Liver (tissue), 8 donors: ENCODE measurements at regions not wholly inside any gene's neighbourhood (a gene's known extent, or its start where the extent isn't known, plus 50 kb on each side); places are given as distances from the start of the nearest gene placed in this dataset.

Experiments
- DNase-seq: peaks from one replicate; pipeline ENCODE4 v3.0.0-alpha.2; 2017; ENCODE audit warnings: low spot score
- H3K27ac ChIP-seq, 2 donors: one replicate each; pipeline ENCODE4 v1.7.0; 2013; ENCODE audit warnings: inconsistent platforms in 2 of 2, low read length in 2 of 2, control low read depth in 1 of 2, low read depth in 1 of 2, mild to moderate bottlenecking in 1 of 2
- H3K27me3 ChIP-seq, 4 donors: one replicate each; pipeline versions ENCODE4 v1.6.1 to v1.7.0; 2013; ENCODE audit warnings: low read length in 3 of 4, inconsistent platforms in 1 of 4, mild to moderate bottlenecking in 1 of 4, moderate library complexity in 1 of 4; ENCODE audit not compliant: control insufficient read depth in 4 of 4, insufficient read depth in 4 of 4
- H3K36me3 ChIP-seq, 4 donors: one replicate each; pipeline versions ENCODE4 v1.6.1 to v1.7.0; 2013; ENCODE audit warnings: low read length in 3 of 4, mild to moderate bottlenecking in 3 of 4, low read depth in 1 of 4, moderate library complexity in 1 of 4; ENCODE audit not compliant: control insufficient read depth in 4 of 4, insufficient read depth in 3 of 4
- H3K4me1 ChIP-seq, 4 donors: one replicate each; pipeline versions ENCODE4 v1.6.1 to v1.7.0; 2013; ENCODE audit warnings: low read length in 3 of 4, mild to moderate bottlenecking in 3 of 4, moderate library complexity in 1 of 4; ENCODE audit not compliant: control insufficient read depth in 4 of 4, insufficient read depth in 4 of 4
- H3K4me3 ChIP-seq, 3 donors: one replicate each; pipeline versions ENCODE4 v1.6.1 to v1.7.0; 2013; ENCODE audit warnings: low read length in 3 of 3, control low read depth in 1 of 3, low read depth in 1 of 3, mild to moderate bottlenecking in 1 of 3
- H3K9ac ChIP-seq, 2 donors: one replicate each; pipeline ENCODE4 v1.7.0; 2013; ENCODE audit warnings: low read length in 2 of 2, mild to moderate bottlenecking in 2 of 2, moderate library complexity in 2 of 2, control low read depth in 1 of 2, low read depth in 1 of 2
- H3K9me3 ChIP-seq, 4 donors: one replicate each; pipeline versions ENCODE4 v1.6.1 to v1.7.0; 2013; ENCODE audit warnings: low read length in 3 of 4; ENCODE audit not compliant: control insufficient read depth in 4 of 4
- EGR1 ChIP-seq, 2 donors: IDR thresholded peaks; 2 replicates each; pipeline ENCODE4 v1.6.1; 2016 to 2018; ENCODE audit warnings: antibody characterized with exemption in 2 of 2, low read depth in 2 of 2
- FOXA1 ChIP-seq: IDR thresholded peaks from 2 replicates; pipeline ENCODE4 v1.6.1; 2016; ENCODE audit warnings: antibody characterized with exemption
- FOXA2 ChIP-seq: IDR thresholded peaks from 2 replicates; pipeline ENCODE4 v1.6.1; 2016; ENCODE audit warnings: antibody characterized with exemption
- GABPA ChIP-seq, 2 donors: IDR thresholded peaks in 1 of 2; conservative IDR thresholded peaks in 1 of 2; 2 replicates each; pipeline ENCODE4 v1.6.1; 2016; ENCODE audit warnings: antibody characterized with exemption in 2 of 2, mild to moderate bottlenecking in 1 of 2, moderate library complexity in 1 of 2
- HNF4A ChIP-seq, 2 donors: conservative IDR thresholded peaks; 2 replicates each; pipeline ENCODE4 v1.6.1; 2016; ENCODE audit warnings: antibody characterized with exemption in 2 of 2, mild to moderate bottlenecking in 2 of 2
- HNF4G ChIP-seq: IDR thresholded peaks from 2 replicates; pipeline ENCODE4 v1.6.1; 2016; ENCODE audit warnings: antibody characterized with exemption
- JUND ChIP-seq, 2 donors: IDR thresholded peaks; 2 replicates each; pipeline ENCODE4 v1.6.1; 2016; ENCODE audit warnings: antibody characterized with exemption in 2 of 2
- NR2F2 ChIP-seq: IDR thresholded peaks from 2 replicates; pipeline ENCODE4 v1.6.1; 2016; ENCODE audit warnings: antibody characterized with exemption
- RAD21 ChIP-seq, 2 donors: IDR thresholded peaks; 2 replicates each; pipeline ENCODE4 v1.6.1; 2016; ENCODE audit warnings: antibody characterized with exemption in 2 of 2, mild to moderate bottlenecking in 2 of 2
- RXRA ChIP-seq, 2 donors: IDR thresholded peaks; 2 replicates each; pipeline ENCODE4 v1.6.1; 2017 to 2018; ENCODE audit warnings: antibody characterized with exemption in 2 of 2, mild to moderate bottlenecking in 1 of 2
- SP1 ChIP-seq: IDR thresholded peaks from 2 replicates; pipeline ENCODE4 v1.6.1; 2018; ENCODE audit warnings: antibody characterized with exemption, mild to moderate bottlenecking
- TAF1 ChIP-seq: conservative IDR thresholded peaks from 2 replicates; pipeline ENCODE4 v1.6.1; 2016; ENCODE audit warnings: antibody characterized with exemption, mild to moderate bottlenecking
- YY1 ChIP-seq: IDR thresholded peaks from 2 replicates; pipeline ENCODE4 v1.6.1; 2016; ENCODE audit warnings: antibody characterized with exemption, mild to moderate bottlenecking
- WGBS: extraction: QIAGEN DNeasy Blood & Tissue Kit; methylation state at CpG from one replicate; pipeline ENCODE4 v1.1.7; 2013; 5-methylcytosine and 5-hydroxymethylcytosine counted together
- TF ChIP-seq, protein P1 (sequence below): IDR thresholded peaks from 2 replicates; pipeline ENCODE4 v1.6.1; 2016; ENCODE audit warnings: antibody characterized with exemption
- TF ChIP-seq, protein P2 (sequence below): IDR thresholded peaks from 2 replicates; pipeline ENCODE4 v1.6.1; 2016; ENCODE audit warnings: antibody characterized with exemption
- TF ChIP-seq, protein P3 (sequence below): IDR thresholded peaks from 2 replicates; pipeline ENCODE4 v1.6.1; 2016; ENCODE audit warnings: antibody characterized with exemption, mild to moderate bottlenecking
- TF ChIP-seq, protein P4 (sequence below): IDR thresholded peaks from 2 replicates; pipeline ENCODE4 v1.6.1; 2016; ENCODE audit warnings: antibody characterized with exemption
- TF ChIP-seq, protein P5 (sequence below): fragments of 150-350 bp; IDR thresholded peaks from 2 replicates; pipeline ENCODE4 v1.5.1; 2017; ENCODE audit warnings: improper control_type of control experiment, low read depth, low read length; ENCODE audit not compliant: missing input control
- donor health status: healthy.
- donor health status: healthy.
- donor health status: healthy.
- donor health status: healthy.
- donor health status: healthy.

DNA sequence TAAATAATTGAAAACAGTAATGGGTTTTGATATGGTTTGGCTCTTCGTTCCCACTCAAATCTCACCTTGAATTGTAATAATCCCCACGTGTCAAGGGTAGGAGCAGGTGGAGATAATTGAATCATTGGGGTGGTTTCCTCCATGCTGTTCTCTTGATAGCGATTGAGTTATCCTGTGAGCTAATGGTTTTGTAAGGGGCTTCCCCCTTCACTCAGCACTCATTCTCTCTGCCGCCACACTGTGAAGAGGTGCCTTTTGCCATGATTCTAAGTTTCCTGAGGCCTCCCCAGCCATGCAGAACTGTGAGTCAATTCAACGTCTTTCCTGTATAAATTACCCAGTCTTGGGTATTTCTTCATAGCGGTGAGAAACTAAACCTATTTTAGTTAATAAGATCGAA, 551.7 kb upstream of the POT1 start:
- 75% methylated on average over 7 of the region's 7 CpGs for WGBS
- no peaks in the 10 kb centered on the region for H3K36me3 ChIP-seq
- DNase-seq: no peak
- no peak overlapping the region for H3K27ac ChIP-seq
- H3K4me3 ChIP-seq: no peak overlapping the region
- no peak overlapping the region for H3K9ac ChIP-seq
- H3K4me1 ChIP-seq: no peaks in the 10 kb centered on the region
- TF ChIP-seq EGR1 (IDR thresholded peaks at IDR 0.05; ENCODE audit: low read depth in 2 of 2): no peak
- no peak for TF ChIP-seq SP1
- TF ChIP-seq HNF4G: no peak
- TF ChIP-seq HNF4A (conservative IDR thresholded peaks at IDR 0.05): no peak
- TF ChIP-seq, protein P1, sequence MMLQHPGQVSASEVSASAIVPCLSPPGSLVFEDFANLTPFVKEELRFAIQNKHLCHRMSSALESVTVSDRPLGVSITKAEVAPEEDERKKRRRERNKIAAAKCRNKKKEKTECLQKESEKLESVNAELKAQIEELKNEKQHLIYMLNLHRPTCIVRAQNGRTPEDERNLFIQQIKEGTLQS: no peak
- TF ChIP-seq FOXA2: no peak
- TF ChIP-seq TAF1: no peak
- no peak for TF ChIP-seq JUND (IDR thresholded peaks at IDR 0.05)
- no peak for TF ChIP-seq YY1
- no peaks in the 10 kb centered on the region for H3K9me3 ChIP-seq
- H3K27me3 ChIP-seq: no peaks in the 10 kb centered on the region

DNA sequence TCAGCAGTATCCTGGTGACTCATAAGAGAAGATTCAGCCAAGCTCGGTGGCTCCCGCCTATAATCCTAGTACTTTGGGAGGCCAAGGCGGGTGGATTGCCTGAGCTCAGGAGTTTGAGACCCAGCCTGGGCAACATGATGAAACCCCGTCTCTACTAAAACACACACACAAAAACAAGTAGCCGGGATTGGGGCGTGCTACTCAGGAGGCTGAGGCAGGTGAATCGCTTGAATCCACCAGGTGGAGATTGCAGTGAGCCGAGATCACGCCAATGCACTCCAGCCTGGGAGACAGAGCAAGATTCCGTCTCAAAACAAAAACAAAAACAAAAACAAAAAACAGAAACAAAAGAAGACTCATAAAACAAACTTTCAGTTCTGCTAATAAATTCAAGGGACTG, 551.1 kb upstream of the POT1 start:
- no peaks in the 10 kb centered on the region for H3K9me3 ChIP-seq
- no peaks in the 10 kb centered on the region for H3K27me3 ChIP-seq
- no peak overlapping the region for H3K27ac ChIP-seq
- no peak overlapping the region for H3K4me3 ChIP-seq
- DNase-seq: no peak
- WGBS: 84% methylated on average over 10 of the region's 10 CpGs
- no peak for TF ChIP-seq NR2F2
- no peak for TF ChIP-seq RAD21 (IDR thresholded peaks at IDR 0.05)
- no peak for TF ChIP-seq SP1
- no peak for TF ChIP-seq GABPA (IDR thresholded peaks at IDR 0.05 in 1 of 2, conservative IDR thresholded peaks at IDR 0.05 in 1 of 2)
- TF ChIP-seq, protein P2, sequence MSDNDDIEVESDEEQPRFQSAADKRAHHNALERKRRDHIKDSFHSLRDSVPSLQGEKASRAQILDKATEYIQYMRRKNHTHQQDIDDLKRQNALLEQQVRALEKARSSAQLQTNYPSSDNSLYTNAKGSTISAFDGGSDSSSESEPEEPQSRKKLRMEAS: no peak
- TF ChIP-seq EGR1 (IDR thresholded peaks at IDR 0.05; ENCODE audit: low read depth in 2 of 2): no peak
- no peak for TF ChIP-seq YY1
- TF ChIP-seq, protein P3, sequence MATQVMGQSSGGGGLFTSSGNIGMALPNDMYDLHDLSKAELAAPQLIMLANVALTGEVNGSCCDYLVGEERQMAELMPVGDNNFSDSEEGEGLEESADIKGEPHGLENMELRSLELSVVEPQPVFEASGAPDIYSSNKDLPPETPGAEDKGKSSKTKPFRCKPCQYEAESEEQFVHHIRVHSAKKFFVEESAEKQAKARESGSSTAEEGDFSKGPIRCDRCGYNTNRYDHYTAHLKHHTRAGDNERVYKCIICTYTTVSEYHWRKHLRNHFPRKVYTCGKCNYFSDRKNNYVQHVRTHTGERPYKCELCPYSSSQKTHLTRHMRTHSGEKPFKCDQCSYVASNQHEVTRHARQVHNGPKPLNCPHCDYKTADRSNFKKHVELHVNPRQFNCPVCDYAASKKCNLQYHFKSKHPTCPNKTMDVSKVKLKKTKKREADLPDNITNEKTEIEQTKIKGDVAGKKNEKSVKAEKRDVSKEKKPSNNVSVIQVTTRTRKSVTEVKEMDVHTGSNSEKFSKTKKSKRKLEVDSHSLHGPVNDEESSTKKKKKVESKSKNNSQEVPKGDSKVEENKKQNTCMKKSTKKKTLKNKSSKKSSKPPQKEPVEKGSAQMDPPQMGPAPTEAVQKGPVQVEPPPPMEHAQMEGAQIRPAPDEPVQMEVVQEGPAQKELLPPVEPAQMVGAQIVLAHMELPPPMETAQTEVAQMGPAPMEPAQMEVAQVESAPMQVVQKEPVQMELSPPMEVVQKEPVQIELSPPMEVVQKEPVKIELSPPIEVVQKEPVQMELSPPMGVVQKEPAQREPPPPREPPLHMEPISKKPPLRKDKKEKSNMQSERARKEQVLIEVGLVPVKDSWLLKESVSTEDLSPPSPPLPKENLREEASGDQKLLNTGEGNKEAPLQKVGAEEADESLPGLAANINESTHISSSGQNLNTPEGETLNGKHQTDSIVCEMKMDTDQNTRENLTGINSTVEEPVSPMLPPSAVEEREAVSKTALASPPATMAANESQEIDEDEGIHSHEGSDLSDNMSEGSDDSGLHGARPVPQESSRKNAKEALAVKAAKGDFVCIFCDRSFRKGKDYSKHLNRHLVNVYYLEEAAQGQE: no peak
- TF ChIP-seq JUND (IDR thresholded peaks at IDR 0.05): no peak
- TF ChIP-seq, protein P1: no peak
- TF ChIP-seq RXRA (IDR thresholded peaks at IDR 0.05): no peak
- TF ChIP-seq HNF4G: no peak
- no peak for TF ChIP-seq HNF4A (conservative IDR thresholded peaks at IDR 0.05)
- TF ChIP-seq, protein P4, sequence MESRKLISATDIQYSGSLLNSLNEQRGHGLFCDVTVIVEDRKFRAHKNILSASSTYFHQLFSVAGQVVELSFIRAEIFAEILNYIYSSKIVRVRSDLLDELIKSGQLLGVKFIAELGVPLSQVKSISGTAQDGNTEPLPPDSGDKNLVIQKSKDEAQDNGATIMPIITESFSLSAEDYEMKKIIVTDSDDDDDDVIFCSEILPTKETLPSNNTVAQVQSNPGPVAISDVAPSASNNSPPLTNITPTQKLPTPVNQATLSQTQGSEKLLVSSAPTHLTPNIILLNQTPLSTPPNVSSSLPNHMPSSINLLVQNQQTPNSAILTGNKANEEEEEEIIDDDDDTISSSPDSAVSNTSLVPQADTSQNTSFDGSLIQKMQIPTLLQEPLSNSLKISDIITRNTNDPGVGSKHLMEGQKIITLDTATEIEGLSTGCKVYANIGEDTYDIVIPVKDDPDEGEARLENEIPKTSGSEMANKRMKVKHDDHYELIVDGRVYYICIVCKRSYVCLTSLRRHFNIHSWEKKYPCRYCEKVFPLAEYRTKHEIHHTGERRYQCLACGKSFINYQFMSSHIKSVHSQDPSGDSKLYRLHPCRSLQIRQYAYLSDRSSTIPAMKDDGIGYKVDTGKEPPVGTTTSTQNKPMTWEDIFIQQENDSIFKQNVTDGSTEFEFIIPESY: no peak
- no peak for TF ChIP-seq TAF1
- TF ChIP-seq, protein P5, sequence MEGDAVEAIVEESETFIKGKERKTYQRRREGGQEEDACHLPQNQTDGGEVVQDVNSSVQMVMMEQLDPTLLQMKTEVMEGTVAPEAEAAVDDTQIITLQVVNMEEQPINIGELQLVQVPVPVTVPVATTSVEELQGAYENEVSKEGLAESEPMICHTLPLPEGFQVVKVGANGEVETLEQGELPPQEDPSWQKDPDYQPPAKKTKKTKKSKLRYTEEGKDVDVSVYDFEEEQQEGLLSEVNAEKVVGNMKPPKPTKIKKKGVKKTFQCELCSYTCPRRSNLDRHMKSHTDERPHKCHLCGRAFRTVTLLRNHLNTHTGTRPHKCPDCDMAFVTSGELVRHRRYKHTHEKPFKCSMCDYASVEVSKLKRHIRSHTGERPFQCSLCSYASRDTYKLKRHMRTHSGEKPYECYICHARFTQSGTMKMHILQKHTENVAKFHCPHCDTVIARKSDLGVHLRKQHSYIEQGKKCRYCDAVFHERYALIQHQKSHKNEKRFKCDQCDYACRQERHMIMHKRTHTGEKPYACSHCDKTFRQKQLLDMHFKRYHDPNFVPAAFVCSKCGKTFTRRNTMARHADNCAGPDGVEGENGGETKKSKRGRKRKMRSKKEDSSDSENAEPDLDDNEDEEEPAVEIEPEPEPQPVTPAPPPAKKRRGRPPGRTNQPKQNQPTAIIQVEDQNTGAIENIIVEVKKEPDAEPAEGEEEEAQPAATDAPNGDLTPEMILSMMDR: no peak
- no peak for TF ChIP-seq FOXA1
- no peak for TF ChIP-seq FOXA2
- H3K9ac ChIP-seq: no peak overlapping the region
- H3K4me1 ChIP-seq: no peaks in the 10 kb centered on the region
- no peaks in the 10 kb centered on the region for H3K36me3 ChIP-seq
